Neural cell (in vitro differentiated cells): ENCODE measurements at regions not wholly inside any gene's neighbourhood (a gene's known extent, or its start where the extent isn't known, plus 50 kb on each side); places are given as distances from the start of the nearest gene placed in this dataset.

ENCODE experiments used
- CTCF ChIP-seq: fragments of 450-650 bp; IDR thresholded peaks from 2 replicates; pipeline ENCODE4 v1.5.1; 2014; ENCODE audit warnings: antibody characterized with exemption, mild to moderate bottlenecking, moderate library complexity; ENCODE audit not compliant: poor library complexity, severe bottlenecking
- EP300 ChIP-seq: fragments of 450-650 bp; conservative IDR thresholded peaks from 2 replicates; pipeline ENCODE4 v1.6.1; 2014; ENCODE audit warnings: antibody characterized with exemption, mild to moderate bottlenecking, moderate library complexity; ENCODE audit not compliant: poor library complexity, severe bottlenecking
- RAD21 ChIP-seq: fragments of 450-650 bp; conservative IDR thresholded peaks from 2 replicates; pipeline ENCODE4 v1.6.1; 2014; ENCODE audit warnings: antibody characterized with exemption, mild to moderate bottlenecking, moderate library complexity
- TAF1 ChIP-seq: IDR thresholded peaks from 2 replicates; pipeline ENCODE4 v1.6.1; 2012; ENCODE audit warnings: low read depth

- TF ChIP-seq CTCF: no peak
- TF ChIP-seq EP300: no peak
- TF ChIP-seq TAF1: no peak
- no peak for TF ChIP-seq RAD21
These were observed 109.9 kb downstream of the NCOR2 start for GRCh38 chr12:124457287-124458219.
